Gastroesophageal sphincter (tissue), 4 donors: ENCODE measurements at regions not wholly inside any gene's neighbourhood (a gene's known extent, or its start where the extent isn't known, plus 50 kb on each side); places are given as distances from the start of the nearest gene placed in this dataset.

Experiments
- ATAC-seq: fragments of 150-250 bp; one replicate; pipeline ENCODE4 v1.9.1; 2016; ENCODE audit warnings: mild to moderate bottlenecking, moderate library complexity
- H3K27ac ChIP-seq, 4 donors: fragments of 200-600 bp; sonication (generic) in 3 of 4; 1 replicate in 3 of 4; 2 replicates in 1 of 4; pipeline ENCODE4 v1.5.1; 2016 to 2019
- H3K27me3 ChIP-seq: fragments of 200-600 bp; sonication (generic); one replicate; pipeline ENCODE4 v1.5.1; 2019
- H3K36me3 ChIP-seq, 2 donors: fragments of 200-600 bp; sonication (generic); one replicate each; pipeline ENCODE4 v1.5.1; 2019; ENCODE audit warnings: control low read depth in 1 of 2
- H3K4me1 ChIP-seq, 3 donors: fragments of 200-600 bp; sonication (generic); 1 replicate in 2 of 3; 2 replicates in 1 of 3; pipeline ENCODE4 v1.5.1; 2016 to 2019; ENCODE audit warnings: control low read depth in 2 of 3
- H3K4me3 ChIP-seq, 2 donors: fragments of 200-600 bp; sonication (generic); one replicate each; pipeline ENCODE4 v1.5.1; 2019; ENCODE audit warnings: mild to moderate bottlenecking in 1 of 2, moderate library complexity in 1 of 2
- H3K9me3 ChIP-seq, 3 donors: fragments of 200-600 bp; sonication (generic); one replicate each; pipeline ENCODE4 v1.5.1; 2017 to 2019; ENCODE audit warnings: control low read depth in 2 of 3
- EP300 ChIP-seq: sonication (generic); formaldehyde crosslinking; IDR thresholded peaks from one replicate; pipeline ENCODE4 v1.6.1; 2017; ENCODE audit warnings: antibody characterized with exemption, mild to moderate bottlenecking
- POLR2A ChIP-seq, 2 donors: fragments of 450-650 bp; IDR thresholded peaks; one replicate each; pipeline ENCODE4 v1.6.1; 2017; ENCODE audit warnings: antibody characterized with exemption in 2 of 2, mild to moderate bottlenecking in 2 of 2, moderate library complexity in 1 of 2
- POLR2AphosphoS5 ChIP-seq: sonication (generic); formaldehyde crosslinking; IDR thresholded peaks from one replicate; pipeline ENCODE4 v1.6.1; 2017; ENCODE audit warnings: antibody characterized with exemption
- WGBS, 2 donors: methylation state at CpG; one replicate each; pipeline ENCODE4 v1.1.5; 2018; ENCODE audit warnings: low coverage in 1 of 2; 5-methylcytosine and 5-hydroxymethylcytosine counted together
- TF ChIP-seq, protein P1 (sequence below), 4 experiments: fragments of 200-600 bp in 2 of 4; fragments of 450-650 bp in 2 of 4; sonication (generic) in 1 of 4; IDR thresholded peaks; one replicate each; pipeline ENCODE4 v1.5.1; 2017 to 2019; ENCODE audit warnings: antibody characterized with exemption in 4 of 4, mild to moderate bottlenecking in 2 of 4, moderate library complexity in 2 of 4

GRCh38 chr11:23947883-23948282, 549.0 kb upstream of the LUZP2 start:
- Histone ChIP-seq H3K27ac (no peak overlapping the region), H3K9me3 (no peaks in the 10 kb centered on the region), H3K27me3 (no peaks in the 10 kb centered on the region), H3K36me3 (no peaks in the 10 kb centered on the region), H3K4me3 (no peak overlapping the region), H3K4me1 (no peaks in the 10 kb centered on the region)
- no peak for ATAC-seq
- TF ChIP-seq EP300 (no peak), POLR2A (IDR thresholded peaks at IDR 0.05) (no peak), POLR2AphosphoS5 (no peak)

GRCh38 chr11:23948851-23949250, 548.0 kb upstream of the LUZP2 start:
- Histone ChIP-seq H3K4me3 (no peak overlapping the region), H3K27me3 (no peaks in the 10 kb centered on the region), H3K27ac (no peak overlapping the region), H3K9me3 (no peaks in the 10 kb centered on the region), H3K4me1 (no peaks in the 10 kb centered on the region), H3K36me3 (no peaks in the 10 kb centered on the region)
- WGBS, 2 donors = 77 to 95% methylated on average over 2 of the region's 2 CpGs
- no peak for ATAC-seq
- TF ChIP-seq, protein P1, sequence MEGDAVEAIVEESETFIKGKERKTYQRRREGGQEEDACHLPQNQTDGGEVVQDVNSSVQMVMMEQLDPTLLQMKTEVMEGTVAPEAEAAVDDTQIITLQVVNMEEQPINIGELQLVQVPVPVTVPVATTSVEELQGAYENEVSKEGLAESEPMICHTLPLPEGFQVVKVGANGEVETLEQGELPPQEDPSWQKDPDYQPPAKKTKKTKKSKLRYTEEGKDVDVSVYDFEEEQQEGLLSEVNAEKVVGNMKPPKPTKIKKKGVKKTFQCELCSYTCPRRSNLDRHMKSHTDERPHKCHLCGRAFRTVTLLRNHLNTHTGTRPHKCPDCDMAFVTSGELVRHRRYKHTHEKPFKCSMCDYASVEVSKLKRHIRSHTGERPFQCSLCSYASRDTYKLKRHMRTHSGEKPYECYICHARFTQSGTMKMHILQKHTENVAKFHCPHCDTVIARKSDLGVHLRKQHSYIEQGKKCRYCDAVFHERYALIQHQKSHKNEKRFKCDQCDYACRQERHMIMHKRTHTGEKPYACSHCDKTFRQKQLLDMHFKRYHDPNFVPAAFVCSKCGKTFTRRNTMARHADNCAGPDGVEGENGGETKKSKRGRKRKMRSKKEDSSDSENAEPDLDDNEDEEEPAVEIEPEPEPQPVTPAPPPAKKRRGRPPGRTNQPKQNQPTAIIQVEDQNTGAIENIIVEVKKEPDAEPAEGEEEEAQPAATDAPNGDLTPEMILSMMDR (IDR thresholded peaks at IDR 0.05) = no peak
- TF ChIP-seq POLR2AphosphoS5 = no peak

GRCh38 chr11:23953951-23954710, 542.7 kb upstream of the LUZP2 start:
- H3K4me3 ChIP-seq = no peak overlapping the region
- 71 to 87% methylated on average over 2 of the region's 2 CpGs for WGBS, 2 donors
- H3K27ac ChIP-seq = no peak overlapping the region
- no peak for ATAC-seq
- no peaks in the 10 kb centered on the region for H3K27me3 ChIP-seq
- H3K4me1 ChIP-seq = no peaks in the 10 kb centered on the region
- TF ChIP-seq, protein P1 (IDR thresholded peaks at IDR 0.05) = no peak
- TF ChIP-seq EP300 = no peak
- no peak for TF ChIP-seq POLR2A (IDR thresholded peaks at IDR 0.05)
- no peak for TF ChIP-seq POLR2AphosphoS5
- no peaks in the 10 kb centered on the region for H3K36me3 ChIP-seq
- H3K9me3 ChIP-seq = no peaks in the 10 kb centered on the region

DNA sequence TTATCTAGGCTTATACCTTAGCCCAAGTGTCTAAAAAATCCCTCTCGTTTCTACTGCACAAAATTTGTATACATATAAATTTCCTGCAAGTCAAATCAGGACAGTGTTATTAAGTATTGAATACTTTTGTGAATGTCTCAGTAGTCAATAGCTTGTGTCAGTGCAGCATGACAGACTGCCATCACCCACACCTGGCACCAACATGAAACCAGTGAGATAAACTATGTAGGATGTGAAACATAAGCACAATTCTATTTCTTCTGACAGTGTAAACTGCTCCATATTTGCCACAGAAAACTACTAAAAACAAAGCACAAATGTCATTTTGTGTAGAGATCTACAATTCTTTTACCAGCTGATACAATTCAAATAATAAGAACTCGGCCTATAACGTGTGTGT, 542.1 kb upstream of the LUZP2 start:
- H3K27me3 ChIP-seq = no peaks in the 10 kb centered on the region
- H3K4me3 ChIP-seq = no peak overlapping the region
- TF ChIP-seq, protein P1 (IDR thresholded peaks at IDR 0.05) = no peak
- TF ChIP-seq POLR2A (IDR thresholded peaks at IDR 0.05) (no peak), EP300 (no peak), POLR2AphosphoS5 (no peak)
- H3K9me3 ChIP-seq = no peaks in the 10 kb centered on the region
- 67 to 75% methylated on average over 3 of the region's 3 CpGs for WGBS, 2 donors
- no peak for ATAC-seq
- H3K36me3 ChIP-seq = no peaks in the 10 kb centered on the region
- H3K27ac ChIP-seq = no peak overlapping the region
- no peaks in the 10 kb centered on the region for H3K4me1 ChIP-seq

DNA sequence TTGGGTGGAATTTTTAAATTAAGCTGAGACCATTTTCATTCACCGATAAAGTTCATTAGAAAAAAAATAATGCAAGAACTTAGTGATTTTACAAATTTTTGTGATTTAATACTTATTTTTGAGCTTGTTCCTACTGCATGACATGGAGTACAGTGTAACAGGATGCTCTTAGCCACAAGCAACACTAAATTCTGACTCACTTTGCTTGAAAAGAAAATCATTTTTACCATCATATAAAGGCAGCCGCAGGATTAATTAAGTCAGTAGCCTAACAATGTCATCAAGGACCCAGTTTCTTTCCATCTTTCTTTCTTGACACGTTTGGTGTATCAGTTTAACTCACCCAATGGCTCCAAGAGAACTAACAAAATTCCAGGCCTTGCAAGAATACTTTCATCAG, 540.3 kb upstream of the LUZP2 start:
- TF ChIP-seq, protein P1 (IDR thresholded peaks at IDR 0.05) = no peak
- TF ChIP-seq POLR2A (IDR thresholded peaks at IDR 0.05) (no peak), POLR2AphosphoS5 (no peak), EP300 (no peak)
- Histone ChIP-seq H3K9me3 (no peaks in the 10 kb centered on the region), H3K36me3 (no peaks in the 10 kb centered on the region), H3K4me3 (no peak overlapping the region), H3K27ac (no peak overlapping the region), H3K27me3 (no peaks in the 10 kb centered on the region), H3K4me1 (no peaks in the 10 kb centered on the region)
- 83 to 98% methylated on average over 3 of the region's 3 CpGs for WGBS, 2 donors
- ATAC-seq = no peak
